T47D (cell line): ENCODE measurements at regions not wholly inside any gene's neighbourhood (a gene's known extent, or its start where the extent isn't known, plus 50 kb on each side); places are given as distances from the start of the nearest gene placed in this dataset.
A peak's percentile ranks its signal among the peaks of the same experiment; 100 is the strongest.

Experiments used
- DNase-seq, 2 experiments: peaks; one replicate each; pipeline versions ENCODE4 v3.0.0 to v3.0.0-alpha.2; 2011 to 2012; ENCODE audit warnings: low read depth in 1 of 2, low spot score in 1 of 2
- JUND ChIP-seq: IDR thresholded peaks from 2 replicates; pipeline ENCODE4 v1.6.1; 2012; ENCODE audit warnings: low read depth
- in situ Hi-C: cut with HindIII; loops from 2 replicates; pipeline ENCODE4 v1.10.0; 2016; ENCODE audit warnings: low sequenced_read_pairs, low pct_unique_long_range_greater_than_20kb

GRCh38 chr14:104293231-104293841 is 154.9 kb downstream of the KIF26A start:
- in situ Hi-C loops: no loop called here
- no peak for DNase-seq
- TF ChIP-seq JUND: no peak

DNA sequence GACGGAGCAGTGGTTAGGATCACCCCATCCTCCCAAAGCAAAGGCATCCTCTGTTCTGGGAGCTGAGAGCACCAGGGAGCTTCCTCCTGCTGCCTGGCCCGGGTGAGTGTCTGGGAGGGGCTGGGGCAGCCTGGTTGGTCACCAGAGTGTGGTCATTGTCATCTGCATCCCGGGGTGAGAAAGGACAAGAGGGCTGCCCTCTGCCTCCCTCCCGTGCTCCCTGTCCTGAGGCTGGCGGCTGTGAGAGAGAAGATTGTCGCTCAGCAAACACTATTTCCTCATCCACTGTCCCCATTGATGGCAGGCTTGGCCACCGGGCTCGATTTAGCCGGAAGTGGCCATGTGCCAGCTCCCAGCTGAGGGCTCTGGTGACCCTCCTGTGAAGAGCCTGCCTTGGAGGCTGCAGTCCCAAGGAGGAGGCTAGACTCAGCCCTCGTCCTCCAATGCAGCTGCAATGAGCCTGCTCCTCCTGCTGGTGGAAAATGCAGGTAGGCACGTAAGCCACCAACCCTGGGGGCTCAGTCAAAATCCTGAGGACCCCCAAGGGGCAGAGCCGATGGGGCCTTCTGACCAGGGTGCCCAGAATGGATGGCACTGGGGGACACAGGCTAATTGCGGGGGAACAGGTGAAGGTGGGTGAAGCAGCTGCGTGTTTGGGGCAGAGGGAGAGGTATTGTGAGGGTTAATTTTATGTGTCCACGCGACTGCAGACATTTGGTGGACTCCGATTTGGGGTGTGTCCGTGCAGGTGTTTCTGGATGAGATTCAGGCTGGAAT is 155.7 kb downstream of the KIF26A start:
- in situ Hi-C loops: no loop called here
- no peak for TF ChIP-seq JUND
- peak in 1 of 2 experiments; percentile 38 for DNase-seq

- no peak for DNase-seq
- TF ChIP-seq JUND: no peak
- in situ Hi-C loops: no loop called here
Observed at GRCh38 chr14:104294628-104294982, 156.2 kb downstream of the KIF26A start.

DNA sequence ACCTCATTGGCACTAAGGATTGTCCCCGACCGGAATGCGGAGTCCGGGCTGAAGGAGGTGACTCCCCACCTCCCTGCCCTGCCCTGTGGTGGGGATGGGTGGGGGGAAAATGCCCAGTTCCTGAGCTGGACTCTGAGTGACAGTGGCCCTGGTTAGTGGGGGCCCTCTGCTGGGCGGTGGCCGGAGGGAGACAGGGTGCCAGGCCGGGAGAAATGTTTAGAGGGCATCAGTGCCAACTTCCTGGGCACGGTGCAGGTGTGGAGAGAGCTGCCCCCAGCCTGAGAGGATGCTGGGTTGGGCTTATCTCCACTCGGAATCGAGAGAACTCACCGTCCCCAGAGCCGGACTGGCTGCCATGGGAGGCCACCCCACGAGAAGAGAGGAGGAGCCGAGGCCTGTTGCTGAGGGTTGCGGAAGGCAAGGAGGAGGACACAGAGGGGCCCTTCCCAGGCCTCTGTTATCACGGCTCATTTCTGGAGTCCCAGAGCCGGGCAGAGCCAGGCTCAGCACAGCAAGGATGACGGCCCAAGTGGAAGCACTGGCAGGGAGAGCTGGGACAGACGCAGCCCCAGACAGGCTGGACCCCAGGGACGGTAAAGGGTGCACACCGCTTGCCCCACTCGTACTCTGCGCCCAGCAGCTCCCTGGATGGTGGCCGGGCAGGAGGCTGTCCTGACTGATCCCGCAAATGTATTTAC is 156.7 kb downstream of the KIF26A start:
- no peak for DNase-seq
- no peak for TF ChIP-seq JUND
- in situ Hi-C loops: no loop called here

DNA sequence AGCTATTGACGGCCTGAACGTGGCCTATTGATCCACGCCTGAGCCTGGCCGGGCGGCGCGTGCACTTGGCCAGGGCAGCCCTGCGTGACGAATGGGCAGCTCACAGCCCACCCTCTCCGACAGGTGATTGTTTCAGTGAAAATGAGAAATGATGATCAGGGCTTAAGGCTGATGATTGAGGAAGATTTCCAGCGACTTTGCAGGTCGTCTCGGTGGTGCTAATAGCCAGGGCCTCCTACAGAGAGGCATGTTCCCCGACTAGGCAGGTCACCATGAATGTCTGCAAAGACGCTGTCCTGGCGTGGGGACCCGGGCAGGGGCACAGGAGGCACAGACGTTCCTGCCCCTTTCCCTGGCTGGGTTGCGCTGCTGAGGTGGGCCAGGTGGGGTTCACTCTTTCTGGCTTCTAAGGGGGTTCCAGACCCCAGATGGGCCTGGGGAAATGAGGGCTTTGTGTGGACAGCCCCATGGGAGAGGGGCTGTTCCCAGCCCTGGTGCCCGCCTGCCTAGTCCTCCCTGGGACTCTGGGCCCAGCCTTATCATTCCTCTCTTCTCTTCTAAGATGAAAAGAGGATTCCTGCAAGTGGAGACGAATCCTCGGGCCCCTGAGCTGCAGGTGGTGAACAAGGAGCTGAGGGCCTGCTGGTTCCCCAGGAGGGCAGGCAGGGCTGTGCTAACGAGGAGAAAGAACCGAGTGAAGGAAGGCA is 157.4 kb downstream of the KIF26A start:
- in situ Hi-C loops: no loop called here
- TF ChIP-seq JUND: no peak
- DNase-seq: no peak

DNA sequence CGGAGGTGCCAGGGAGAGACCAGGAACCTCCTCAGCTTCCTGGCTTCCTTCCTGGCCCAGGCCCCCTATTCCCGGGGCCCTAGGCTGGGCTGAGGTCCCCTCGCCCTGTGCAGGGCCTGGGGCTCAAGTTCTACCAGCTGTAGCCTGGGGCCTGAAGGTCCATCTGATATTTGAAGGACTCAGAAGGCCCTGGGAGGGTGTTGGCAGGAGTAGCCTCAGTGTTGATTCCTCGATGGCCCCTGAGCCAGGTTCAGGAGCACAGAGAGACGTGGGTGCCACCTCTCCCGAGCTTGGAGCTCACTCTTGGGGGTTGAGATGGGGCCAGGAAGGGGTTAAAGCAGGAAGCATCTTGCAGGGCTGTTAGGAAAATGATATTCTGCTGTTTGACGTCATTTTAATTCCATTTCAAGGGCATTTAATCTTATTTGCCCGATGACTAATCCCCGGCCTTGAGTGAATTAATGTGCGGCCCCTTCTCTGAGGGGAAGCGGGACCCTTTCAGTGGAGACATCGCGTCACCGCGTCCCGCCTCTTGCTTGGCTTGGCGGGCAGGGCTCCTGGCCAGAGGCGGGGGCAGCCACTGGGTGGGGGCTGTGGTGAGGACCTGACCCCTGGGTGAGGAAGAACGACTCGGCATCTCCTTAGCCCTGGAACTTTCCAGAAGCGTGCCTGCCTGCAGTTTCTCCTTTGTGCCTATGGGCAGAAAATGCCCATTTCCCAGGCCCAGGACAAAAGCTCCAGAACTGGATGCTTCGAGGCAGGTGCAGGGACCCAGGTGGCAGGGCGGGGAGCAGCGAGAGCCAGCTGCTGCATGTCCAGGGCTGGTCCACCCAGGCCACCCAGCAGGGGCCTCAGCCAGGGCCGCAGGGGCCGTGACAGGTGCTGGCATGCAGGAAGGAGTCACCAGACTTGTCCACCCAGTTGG is 158.3 kb downstream of the KIF26A start:
- no peak for DNase-seq
- TF ChIP-seq JUND: no peak
- in situ Hi-C loops: no loop called here

- TF ChIP-seq JUND: no peak
- in situ Hi-C loops: no loop called here
Observed at GRCh38 chr14:104297313-104297704, 158.9 kb downstream of the KIF26A start.

DNA sequence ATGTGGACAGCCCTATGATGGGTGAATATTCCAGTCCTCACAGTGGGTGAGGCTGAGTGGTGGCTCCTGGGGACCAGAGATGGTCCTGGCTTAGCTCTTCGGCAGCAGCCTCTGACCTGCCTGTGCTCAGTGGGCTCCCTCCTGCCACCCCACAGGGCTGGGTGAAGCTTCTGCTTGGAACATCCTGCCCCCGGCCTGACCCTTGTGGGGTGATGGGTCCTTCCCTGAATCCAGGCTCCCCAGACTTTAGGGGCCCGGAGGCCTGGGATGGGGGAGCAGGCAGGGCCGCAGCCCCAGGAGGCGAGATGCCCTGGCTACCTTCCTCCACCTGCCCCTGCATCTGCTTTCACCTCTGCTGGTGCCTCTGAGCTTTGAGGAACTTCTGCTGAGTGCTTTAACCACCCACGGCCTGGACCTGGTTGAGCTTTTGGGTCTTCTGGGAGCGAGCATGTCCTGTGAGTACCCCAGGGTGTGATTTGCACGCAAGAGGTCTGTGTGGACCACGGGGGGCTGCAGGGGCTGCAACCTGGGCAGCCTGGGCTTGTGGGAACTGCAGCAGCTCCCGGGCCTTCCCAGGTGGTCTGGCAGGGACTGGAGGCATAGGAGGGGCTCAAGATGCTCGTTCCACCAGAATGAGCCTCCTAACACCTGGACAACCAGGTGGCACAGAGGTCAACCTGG is 159.5 kb downstream of the KIF26A start:
- in situ Hi-C loops: no loop called here
- TF ChIP-seq JUND: no peak
- no peak for DNase-seq

More at GRCh38 chr14:104297313-104297704, 158.9 kb downstream of the KIF26A start:
- no peak for DNase-seq

GRCh38 chr14:104298458-104298857 is 160.1 kb downstream of the KIF26A start:
- no peak for TF ChIP-seq JUND
- no peak for DNase-seq
- in situ Hi-C loops: no loop called here

DNA sequence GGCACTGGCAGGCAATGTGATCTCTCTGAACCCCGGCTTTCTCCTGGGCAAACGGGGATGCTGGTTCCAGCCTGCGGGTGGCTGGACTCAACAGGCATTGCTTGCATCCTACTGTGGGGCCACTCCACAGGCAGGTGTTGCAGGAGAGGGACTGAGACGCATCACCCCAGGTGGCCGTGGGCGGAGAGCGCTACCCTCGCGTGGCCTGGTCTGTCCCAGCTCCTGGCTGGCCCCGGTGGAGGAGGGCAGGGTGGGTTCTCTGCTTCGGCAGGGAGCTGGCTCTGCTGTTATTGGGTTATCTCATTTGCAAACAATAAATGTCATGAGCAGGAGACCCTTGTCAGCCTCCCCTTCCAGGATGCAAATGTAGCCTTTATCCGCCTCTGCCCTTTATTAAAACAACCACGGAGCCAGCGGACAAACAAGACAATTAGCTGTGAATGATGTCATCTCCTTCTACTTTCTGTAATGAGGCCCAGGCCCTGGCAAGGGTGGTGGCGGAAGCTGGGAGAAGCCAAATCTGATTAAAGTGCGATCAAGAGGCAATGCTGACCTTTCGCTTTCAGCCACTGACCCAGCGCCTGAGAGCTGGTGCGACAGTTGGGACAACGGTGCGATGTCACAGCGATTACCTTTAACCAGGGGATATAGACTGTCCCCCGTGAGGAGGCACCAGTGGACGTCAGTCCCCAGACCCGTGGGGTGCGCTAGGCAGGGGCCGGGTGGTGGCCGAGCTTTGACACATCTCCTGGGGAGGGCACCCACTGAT is 161.8 kb downstream of the KIF26A start:
- in situ Hi-C loops: no loop called here
- TF ChIP-seq JUND: no peak
- DNase-seq: no peak

GRCh38 chr14:104301731-104302460 is 163.5 kb downstream of the KIF26A start:
- in situ Hi-C loops: no loop called here
- TF ChIP-seq JUND: no peak
- DNase-seq: no peak
